Inflammatory macrophage treated with lipopolysaccharide for 4 hours (primary cell): ENCODE measurements at regions not wholly inside any gene's neighbourhood (a gene's known extent, or its start where the extent isn't known, plus 50 kb on each side); places are given as distances from the start of the nearest gene placed in this dataset.
"Not testable (repeated sequence)": the region's sequence is repeated elsewhere in the genome, so short reads cannot be mapped to it uniquely, and the experiment has no call there.

Experiments
- DNase-seq: peaks from one replicate; pipeline ENCODE4 v3.0.0-alpha.2; 2020

- no peak for DNase-seq
These were observed 148.6 kb upstream of the CDIN1 start for GRCh38 chr15:36430726-36431265.

- no peak for DNase-seq
These were observed 147.3 kb upstream of the CDIN1 start for GRCh38 chr15:36432161-36432560.

GRCh38 chr15:36434177-36434576, 145.2 kb upstream of the CDIN1 start:
- no peak for DNase-seq

- no peak for DNase-seq
These were observed 140.9 kb upstream of the CDIN1 start for GRCh38 chr15:36438499-36438898.

GRCh38 chr15:36447373-36447772, 132.1 kb upstream of the CDIN1 start:
- DNase-seq: no peak

- DNase-seq: no peak
These were observed 131.0 kb upstream of the CDIN1 start for GRCh38 chr15:36448418-36448817.

GRCh38 chr15:36449084-36449661, 130.3 kb upstream of the CDIN1 start:
- no peak for DNase-seq

GRCh38 chr15:36449662-36450145, 129.7 kb upstream of the CDIN1 start:
- no peak for DNase-seq

GRCh38 chr15:36454244-36454643, 125.2 kb upstream of the CDIN1 start:
- DNase-seq: not testable (repeated sequence)

GRCh38 chr15:36458411-36458810, 121.0 kb upstream of the CDIN1 start:
- DNase-seq: no peak

GRCh38 chr15:36465304-36465703, 114.1 kb upstream of the CDIN1 start:
- DNase-seq: no peak

GRCh38 chr15:36468746-36469145, 110.7 kb upstream of the CDIN1 start:
- no peak for DNase-seq

- DNase-seq: no peak
These were observed 110.0 kb upstream of the CDIN1 start for GRCh38 chr15:36469311-36469966.

GRCh38 chr15:36472672-36473071, 106.8 kb upstream of the CDIN1 start:
- DNase-seq: no peak

- DNase-seq: no peak
These were observed 100.9 kb upstream of the CDIN1 start for GRCh38 chr15:36478561-36478960.

GRCh38 chr15:36479200-36479896, 100.1 kb upstream of the CDIN1 start:
- DNase-seq: no peak

- DNase-seq: no peak
These were observed 98.3 kb upstream of the CDIN1 start for GRCh38 chr15:36481156-36481555.

GRCh38 chr15:36483409-36483808, 96.0 kb upstream of the CDIN1 start:
- DNase-seq: no peak

GRCh38 chr15:36484038-36484778, 95.2 kb upstream of the CDIN1 start:
- DNase-seq: no peak

- no peak for DNase-seq
These were observed 87.5 kb upstream of the CDIN1 start for GRCh38 chr15:36491912-36492311.

- DNase-seq: no peak
These were observed 83.9 kb upstream of the CDIN1 start for GRCh38 chr15:36495456-36495991.

- DNase-seq: no peak
These were observed 81.5 kb upstream of the CDIN1 start for GRCh38 chr15:36497901-36498300.

GRCh38 chr15:36498401-36498800, 81.0 kb upstream of the CDIN1 start:
- DNase-seq: no peak
